ENCODE measurements at regions not wholly inside any gene's neighbourhood (a gene's known extent, or its start where the extent isn't known, plus 50 kb on each side); places are given as distances from the start of the nearest gene placed in this dataset.

DNA sequence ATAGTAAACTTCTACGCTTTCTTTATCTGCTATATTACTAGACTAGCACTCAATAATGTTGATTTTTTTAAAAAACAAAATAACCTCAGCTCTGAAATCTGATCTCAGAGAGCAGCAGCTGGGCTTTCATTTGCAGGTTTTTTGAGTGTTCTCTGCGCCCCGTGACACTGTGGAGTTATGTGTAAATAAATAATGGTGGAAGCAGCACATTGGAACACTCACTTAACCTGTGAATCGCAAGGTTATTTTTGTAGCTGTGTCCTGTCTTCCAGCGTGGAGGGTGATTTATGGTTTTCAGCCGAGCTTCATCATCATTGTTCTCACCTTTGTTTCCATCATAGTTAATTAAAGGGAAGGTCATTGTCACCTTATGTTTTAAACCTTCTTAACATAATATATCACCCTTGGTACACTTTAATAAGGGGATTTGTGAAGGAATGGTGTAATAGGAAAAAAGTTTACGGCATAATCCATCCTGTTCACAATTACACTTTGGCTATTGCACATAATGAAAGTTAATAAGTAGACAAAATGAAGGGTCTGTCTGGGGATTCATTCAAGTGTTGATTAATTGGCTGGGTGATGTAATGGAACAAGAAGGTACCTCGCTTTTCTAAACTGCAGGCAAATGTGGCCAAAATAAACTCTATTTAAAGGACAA lies 493.3 kb upstream of the ADAMTS16 start:
- Histone ChIP-seq H3K36me3 (replicated peaks; ENCODE audit: insufficient read depth, low read length) (no peaks in the 10 kb centered on the region), H3K9me3 (replicated peaks; ENCODE audit: insufficient read depth, low read length) (no peaks in the 10 kb centered on the region), H3K27ac (ENCODE audit: low read length) (no peak overlapping the region), H3K4me1 (ENCODE audit: low read length) (no peaks in the 10 kb centered on the region), H4K20me1 (ENCODE audit: insufficient read depth, low read length) (no peaks in the 10 kb centered on the region), H3K9me2 (replicated peaks; ENCODE audit: insufficient read depth, low read length) (no peaks in the 10 kb centered on the region), H3F3A (ENCODE audit: insufficient read depth, low read length) (no peaks in the 10 kb centered on the region), H3K4me2 (ENCODE audit: low read depth, low read length) (no peak overlapping the region), H3K79me2 (ENCODE audit: low read length) (no peaks in the 10 kb centered on the region), H3K27me3 (replicated peaks; ENCODE audit: insufficient read depth, low read length) (no peaks in the 10 kb centered on the region), H3K4me3 (ENCODE audit: low read length) (no peak overlapping the region), H2AFZ (ENCODE audit: low read length) (no peak overlapping the region), H3K9ac (ENCODE audit: low read length) (no peak overlapping the region)
- TF ChIP-seq CTCF (IDR thresholded peaks at IDR 0.05; ENCODE audit: low read length) (no peak), EZH2 (optimal IDR thresholded peaks at IDR 0.05; ENCODE audit: low read depth, low read length) (no peak), EZH2phosphoT487 (IDR thresholded peaks at IDR 0.05; ENCODE audit: low read length) (no peak)
- no peak for DNase-seq

DNA sequence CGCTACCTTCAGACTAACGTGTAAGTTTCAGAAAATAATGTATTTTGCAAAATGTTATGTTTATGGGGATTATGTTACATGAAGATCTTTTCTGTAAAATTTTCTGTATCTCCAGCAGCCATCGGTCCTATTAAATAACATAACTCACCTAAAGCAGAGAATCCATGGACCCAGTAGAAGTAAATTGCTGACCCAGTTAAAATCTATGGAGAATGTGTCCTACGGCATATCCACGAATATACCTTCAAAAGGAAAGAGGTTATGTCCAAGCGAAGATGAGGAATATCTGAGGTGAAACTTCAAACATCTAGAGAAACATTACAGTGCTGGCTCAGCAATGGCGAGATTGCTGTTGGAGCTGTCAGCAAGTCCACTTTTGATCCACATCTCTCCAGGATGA lies 492.2 kb upstream of the ADAMTS16 start:
- Histone ChIP-seq H3K4me1 (ENCODE audit: low read length) (no peaks in the 10 kb centered on the region), H3K9ac (ENCODE audit: low read length) (no peak overlapping the region), H2AFZ (ENCODE audit: low read length) (no peak overlapping the region), H3K36me3 (replicated peaks; ENCODE audit: insufficient read depth, low read length) (no peaks in the 10 kb centered on the region), H3F3A (ENCODE audit: insufficient read depth, low read length) (no peaks in the 10 kb centered on the region), H3K9me3 (replicated peaks; ENCODE audit: insufficient read depth, low read length) (no peaks in the 10 kb centered on the region), H3K4me3 (ENCODE audit: low read length) (no peak overlapping the region), H3K79me2 (ENCODE audit: low read length) (no peaks in the 10 kb centered on the region), H4K20me1 (ENCODE audit: insufficient read depth, low read length) (no peaks in the 10 kb centered on the region), H3K9me2 (replicated peaks; ENCODE audit: insufficient read depth, low read length) (no peaks in the 10 kb centered on the region), H3K27me3 (replicated peaks; ENCODE audit: insufficient read depth, low read length) (no peaks in the 10 kb centered on the region), H3K27ac (ENCODE audit: low read length) (no peak overlapping the region), H3K4me2 (ENCODE audit: low read depth, low read length) (no peak overlapping the region)
- TF ChIP-seq CTCF (IDR thresholded peaks at IDR 0.05; ENCODE audit: low read length) (no peak), EZH2phosphoT487 (IDR thresholded peaks at IDR 0.05; ENCODE audit: low read length) (no peak), EZH2 (optimal IDR thresholded peaks at IDR 0.05; ENCODE audit: low read depth, low read length) (no peak)
- no peak for DNase-seq

DNA sequence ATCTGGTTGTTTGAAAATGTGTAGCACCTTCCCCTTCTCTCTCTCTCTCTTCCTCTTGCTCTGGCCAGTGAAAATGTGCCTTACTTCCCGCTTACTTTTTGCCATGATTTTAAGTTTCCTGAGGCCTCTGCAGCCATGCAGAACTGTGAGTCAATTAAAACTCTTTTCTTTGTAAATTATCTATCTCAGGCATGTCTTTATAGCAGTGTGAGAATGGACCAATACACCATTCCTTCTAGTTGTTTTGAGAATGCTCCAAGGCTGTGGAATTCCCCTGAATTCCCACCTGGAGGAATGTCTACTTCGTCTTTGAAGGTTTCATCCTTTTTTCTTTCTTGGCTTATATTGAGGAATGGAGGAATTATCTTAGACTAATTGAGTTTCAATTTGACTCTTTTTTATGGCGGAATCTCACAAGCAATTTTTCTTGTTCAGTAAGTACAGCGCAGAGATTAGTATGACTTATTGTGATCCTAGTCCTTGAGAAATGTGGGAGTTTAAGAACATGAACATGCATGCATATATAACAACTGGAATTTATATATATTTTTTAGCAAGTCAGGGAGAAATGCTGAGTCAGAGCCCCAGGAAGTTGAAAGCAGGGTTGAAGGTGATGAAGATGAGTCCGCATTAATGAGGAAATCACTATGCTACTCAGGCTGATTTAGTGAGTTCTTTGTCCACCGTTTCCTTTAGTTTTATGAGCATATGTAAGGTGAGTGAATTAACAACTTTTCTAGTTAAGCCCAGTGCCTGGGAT lies 488.1 kb upstream of the ADAMTS16 start:
- no peaks in the 10 kb centered on the region for H3K9me3 ChIP-seq (replicated peaks; ENCODE audit: insufficient read depth, low read length)
- H3K9ac ChIP-seq (ENCODE audit: low read length): no peak overlapping the region
- H3K79me2 ChIP-seq (ENCODE audit: low read length): no peaks in the 10 kb centered on the region
- H2AFZ ChIP-seq (ENCODE audit: low read length): no peak overlapping the region
- TF ChIP-seq CTCF (IDR thresholded peaks at IDR 0.05; ENCODE audit: low read length): no peak
- TF ChIP-seq EZH2phosphoT487 (IDR thresholded peaks at IDR 0.05; ENCODE audit: low read length): no peak
- TF ChIP-seq EZH2 (optimal IDR thresholded peaks at IDR 0.05; ENCODE audit: low read depth, low read length): no peak
- H3K27me3 ChIP-seq (replicated peaks; ENCODE audit: insufficient read depth, low read length): no peaks in the 10 kb centered on the region
- no peaks in the 10 kb centered on the region for H3K36me3 ChIP-seq (replicated peaks; ENCODE audit: insufficient read depth, low read length)
- H3F3A ChIP-seq (ENCODE audit: insufficient read depth, low read length): no peaks in the 10 kb centered on the region
- H4K20me1 ChIP-seq (ENCODE audit: insufficient read depth, low read length): no peaks in the 10 kb centered on the region
- H3K27ac ChIP-seq (ENCODE audit: low read length): no peak overlapping the region
- no peaks in the 10 kb centered on the region for H3K9me2 ChIP-seq (replicated peaks; ENCODE audit: insufficient read depth, low read length)
- H3K4me1 ChIP-seq (ENCODE audit: low read length): no peaks in the 10 kb centered on the region
- no peak for DNase-seq
- no peak overlapping the region for H3K4me2 ChIP-seq (ENCODE audit: low read depth, low read length)
- no peak overlapping the region for H3K4me3 ChIP-seq (ENCODE audit: low read length)

Measured in MM.1S (cell line).